GM19043 (cell line): ENCODE measurements at regions not wholly inside any gene's neighbourhood (a gene's known extent, or its start where the extent isn't known, plus 50 kb on each side); places are given as distances from the start of the nearest gene placed in this dataset.
"Not testable (repeated sequence)": the region's sequence is repeated elsewhere in the genome, so short reads cannot be mapped to it uniquely, and the experiment has no call there.

Experiments
- ATAC-seq: cut with Tn5 transposase; IDR thresholded peaks from one replicate; pipeline ENCODE4 v1.9.1; 2021; ENCODE audit warnings: low read depth; ENCODE audit not compliant: unreplicated experiment

DNA sequence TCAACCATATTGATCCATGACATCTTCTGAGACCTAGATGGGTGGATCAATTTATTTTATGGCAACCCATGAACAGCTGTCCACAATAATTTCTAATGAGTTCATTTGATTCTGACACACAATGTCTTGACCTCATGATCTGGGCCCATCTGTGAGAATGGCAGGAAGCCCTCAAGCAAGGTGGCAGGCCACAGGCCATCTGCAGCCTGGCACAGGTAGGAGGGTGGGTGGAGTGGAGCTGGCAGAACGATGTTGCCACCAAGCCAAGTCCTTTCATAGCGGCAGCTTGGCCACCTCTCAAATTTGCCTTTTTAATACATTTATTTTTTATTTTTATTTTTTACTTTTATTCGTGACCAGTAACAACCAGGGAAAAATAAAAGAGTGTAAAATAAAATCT lies 1181.6 kb upstream of the SORCS1 start:
- no peak for ATAC-seq

- ATAC-seq: no peak
Measured at GRCh38 chr10:108338146-108338545, 1173.6 kb upstream of the SORCS1 start.

GRCh38 chr10:108336836-108337235 lies 1172.3 kb upstream of the SORCS1 start:
- ATAC-seq: no peak

DNA sequence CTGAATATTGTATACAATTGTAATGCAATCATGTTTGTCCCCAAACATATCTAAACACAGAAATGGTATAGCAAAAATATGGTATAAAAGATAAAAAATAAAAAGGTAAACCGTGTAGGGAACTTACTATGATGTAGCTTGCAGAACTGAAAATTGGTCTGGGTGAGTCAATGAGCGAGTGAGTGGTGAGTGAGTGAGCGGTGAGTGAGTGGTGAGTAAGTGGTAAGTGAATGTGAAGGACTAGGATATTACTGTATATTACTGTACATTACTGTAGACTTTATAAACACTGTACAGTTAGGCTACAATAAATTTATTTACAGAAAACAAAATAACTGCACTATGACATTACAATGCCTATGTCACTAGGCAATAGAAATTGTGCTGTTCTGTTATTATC lies 1163.2 kb upstream of the SORCS1 start:
- no peak for ATAC-seq

DNA sequence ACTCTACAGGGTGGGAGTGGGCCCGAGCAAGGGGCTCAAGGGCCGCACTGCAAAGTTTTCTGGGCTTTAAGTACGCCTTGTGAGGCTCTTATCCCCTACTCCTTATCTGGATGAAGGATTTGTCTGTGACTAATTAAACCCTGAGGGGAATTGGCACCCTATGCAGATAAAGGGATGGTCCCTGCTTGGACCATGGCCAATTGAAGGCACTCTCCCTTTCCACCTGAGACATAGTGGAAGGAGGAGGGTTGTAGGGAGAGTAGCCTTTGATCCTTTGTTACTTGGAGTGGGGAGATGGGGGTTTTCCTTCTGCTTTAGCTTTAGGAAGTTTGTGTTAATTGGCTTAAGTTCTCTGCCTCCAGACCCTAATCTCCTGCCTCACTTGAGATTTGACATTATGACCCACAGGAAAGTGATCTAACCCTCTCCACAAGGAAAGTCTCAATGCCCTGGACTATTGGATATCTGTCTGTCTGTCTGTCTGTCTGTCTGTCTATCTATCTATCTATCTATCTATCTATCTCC lies 1158.8 kb upstream of the SORCS1 start:
- no peak for ATAC-seq

- no peak for ATAC-seq
Measured at GRCh38 chr10:108319434-108320222, 1155.1 kb upstream of the SORCS1 start.

DNA sequence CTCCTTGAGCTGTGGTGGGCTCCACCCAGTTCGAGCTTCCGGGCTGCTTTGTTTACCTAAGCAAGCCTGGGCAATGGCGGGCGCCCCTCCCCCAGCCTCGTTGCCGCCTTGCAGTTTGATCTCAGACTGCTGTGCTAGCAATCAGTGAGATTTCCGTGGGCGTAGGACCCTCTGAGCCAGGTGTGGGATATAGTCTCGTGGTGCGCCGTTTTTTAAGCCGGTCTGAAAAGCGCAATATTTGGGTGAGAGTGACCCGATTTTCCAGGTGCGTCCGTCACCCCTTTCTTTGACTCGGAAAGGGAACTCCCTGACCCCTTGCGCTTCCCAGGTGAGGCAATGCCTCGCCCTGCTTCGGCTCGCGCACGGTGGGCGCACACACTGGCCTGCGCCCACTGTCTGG lies 1151.1 kb upstream of the SORCS1 start:
- ATAC-seq: not testable (repeated sequence)

DNA sequence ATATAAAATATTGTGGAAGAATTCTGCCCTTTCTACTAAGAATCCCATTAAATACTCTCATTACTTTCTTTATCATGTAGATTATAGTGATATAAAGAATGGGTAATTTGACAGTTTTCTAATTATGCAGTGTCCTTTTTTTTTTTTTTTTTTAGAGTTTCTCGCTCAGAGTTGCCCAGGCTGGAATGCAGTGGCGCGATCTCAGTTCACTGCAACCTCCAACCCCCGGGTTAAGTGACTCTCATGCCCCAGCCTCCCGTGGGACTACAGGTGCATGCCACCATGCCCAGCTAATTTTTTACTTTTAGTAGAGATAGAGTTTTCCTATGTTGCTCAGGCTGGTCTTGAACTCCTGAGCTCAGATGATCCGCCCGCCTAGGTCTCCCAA lies 1143.4 kb upstream of the SORCS1 start:
- no peak for ATAC-seq

GRCh38 chr10:108307250-108307924 lies 1142.9 kb upstream of the SORCS1 start:
- no peak for ATAC-seq

- ATAC-seq: no peak
Measured at GRCh38 chr10:108303149-108303548, 1138.6 kb upstream of the SORCS1 start.

- no peak for ATAC-seq
Measured at GRCh38 chr10:108301002-108301401, 1136.5 kb upstream of the SORCS1 start.

GRCh38 chr10:108290823-108291222 lies 1126.3 kb upstream of the SORCS1 start:
- ATAC-seq: no peak

DNA sequence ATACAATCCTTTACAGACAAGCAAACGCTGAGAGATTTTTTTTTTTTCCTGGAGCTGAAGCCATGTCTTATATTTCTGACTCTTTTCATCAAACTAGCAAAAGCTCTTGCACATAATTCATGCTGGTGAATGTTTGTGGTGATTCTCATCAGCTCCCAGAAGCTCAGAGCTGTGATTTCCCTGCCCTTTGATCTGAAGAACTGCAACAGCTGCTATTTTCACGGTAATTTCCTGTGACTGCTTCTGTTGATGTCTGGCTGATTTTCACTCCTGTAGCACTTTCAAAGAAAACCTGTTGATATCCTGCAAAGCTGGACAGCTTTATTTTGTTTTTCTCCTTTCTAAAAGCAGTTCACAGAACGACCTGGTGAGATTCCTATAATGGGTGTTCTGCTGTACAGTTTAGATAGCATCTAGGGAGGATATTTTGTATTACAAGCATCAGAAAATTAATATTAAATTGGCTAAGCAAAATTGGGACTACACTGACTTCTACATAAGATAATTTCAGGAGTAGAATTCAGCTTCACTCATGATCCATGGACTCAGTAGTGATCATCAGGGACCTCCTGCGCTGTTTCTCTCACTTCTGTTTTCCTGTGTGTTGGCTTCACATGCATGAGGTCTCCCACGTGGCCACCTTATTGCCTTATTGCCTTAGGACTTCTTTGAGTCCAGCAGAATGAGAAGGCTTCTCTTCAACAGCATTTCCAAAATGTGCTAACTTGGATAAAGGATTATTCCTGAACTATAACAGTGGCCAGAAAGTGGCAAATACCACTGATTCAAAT lies 1111.6 kb upstream of the SORCS1 start:
- ATAC-seq: no peak

- ATAC-seq: no peak
Measured at GRCh38 chr10:108260383-108260906, 1095.9 kb upstream of the SORCS1 start.

- ATAC-seq: no peak
Measured at GRCh38 chr10:108254089-108254488, 1089.6 kb upstream of the SORCS1 start.

GRCh38 chr10:108252771-108253170 lies 1088.3 kb upstream of the SORCS1 start:
- no peak for ATAC-seq

DNA sequence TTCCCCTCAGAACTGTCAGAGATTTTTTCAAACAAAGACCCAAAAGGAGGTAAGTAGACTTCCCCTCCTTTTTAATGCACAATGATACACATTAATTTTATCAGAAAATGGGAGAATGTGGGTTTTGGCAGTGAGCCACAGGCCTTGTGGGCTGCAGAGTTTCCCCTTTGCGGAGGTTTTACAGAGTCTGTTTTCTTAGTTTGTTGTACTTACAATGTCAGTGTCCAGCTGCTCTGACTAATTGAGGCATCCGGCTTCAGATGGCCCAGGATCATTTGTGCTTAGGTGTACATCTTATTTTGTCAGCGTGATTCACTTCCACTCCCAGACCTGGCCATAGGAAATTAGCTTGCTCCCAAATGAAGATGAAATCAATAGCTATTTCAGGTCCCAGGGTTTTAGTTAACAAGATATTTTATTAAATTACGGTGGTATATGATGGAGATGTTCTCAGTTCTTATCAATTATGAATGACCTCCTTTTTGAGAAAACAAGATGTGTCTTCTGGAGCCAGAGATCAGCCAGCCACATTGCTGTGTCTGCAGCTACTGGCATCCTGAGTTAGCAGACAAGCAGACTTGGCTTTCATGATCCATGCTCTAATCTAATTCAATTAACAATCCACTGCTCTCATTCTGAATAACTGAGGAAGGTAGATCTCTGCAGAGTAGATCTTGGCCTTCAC lies 1086.6 kb upstream of the SORCS1 start:
- no peak for ATAC-seq

DNA sequence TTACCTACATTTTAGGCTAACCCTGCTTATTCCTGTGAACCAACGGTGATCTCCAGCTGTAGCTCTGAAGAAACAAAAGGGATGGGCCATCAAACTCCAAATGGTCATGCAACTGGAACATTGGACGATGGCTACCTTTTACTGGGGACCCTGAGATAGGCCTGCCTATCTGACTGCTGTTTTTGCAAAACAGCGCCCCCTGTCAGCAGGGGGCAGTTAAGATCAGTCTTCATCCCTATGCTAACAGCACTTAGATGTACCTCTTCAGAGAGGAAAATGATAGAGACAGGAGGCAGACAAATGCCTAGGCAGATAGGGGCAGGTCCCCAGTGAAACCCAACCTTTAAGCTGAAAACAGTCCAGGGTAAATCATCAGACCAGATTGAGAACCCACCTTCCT lies 1085.4 kb upstream of the SORCS1 start:
- ATAC-seq: no peak

DNA sequence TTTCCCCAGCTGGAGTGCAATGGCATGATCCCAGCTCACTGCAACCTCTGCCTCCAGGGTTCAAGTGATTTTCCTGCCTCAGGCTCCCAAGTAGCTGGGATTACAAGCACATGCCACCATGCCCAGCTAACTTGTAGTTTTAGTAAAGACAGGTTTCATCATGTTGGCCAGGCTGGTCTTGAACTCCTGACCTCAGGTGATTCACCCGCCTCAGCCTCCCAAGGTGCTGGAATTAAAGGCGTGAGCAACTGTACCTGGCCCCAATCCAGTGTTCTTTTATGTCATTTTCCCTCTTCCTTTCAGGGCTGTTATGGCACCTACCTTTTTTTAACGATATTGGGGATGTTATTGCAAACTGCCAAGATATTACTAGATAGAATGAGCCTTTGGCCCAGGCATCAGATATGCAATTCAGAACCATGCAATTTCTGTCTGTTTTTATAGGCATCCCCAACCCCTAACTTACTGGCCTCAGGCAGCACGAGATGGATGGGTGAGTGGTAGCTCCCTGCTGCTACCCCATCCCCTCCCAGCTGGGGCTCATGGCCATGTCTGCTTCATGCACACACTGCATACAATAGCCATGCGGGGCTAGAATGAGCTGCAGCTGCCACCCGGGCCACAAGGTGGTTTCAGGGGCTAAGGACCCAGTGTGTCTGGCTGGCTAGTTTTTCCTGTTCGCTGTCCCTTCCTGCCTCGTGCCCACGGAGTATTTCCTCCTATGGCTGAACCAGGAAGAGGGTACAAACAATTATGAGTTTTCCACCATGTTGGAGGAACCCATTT lies 1080.1 kb upstream of the SORCS1 start:
- ATAC-seq: no peak

- no peak for ATAC-seq
Measured at GRCh38 chr10:108241166-108241565, 1076.7 kb upstream of the SORCS1 start.
